ENCODE measurements at regions not wholly inside any gene's neighbourhood (a gene's known extent, or its start where the extent isn't known, plus 50 kb on each side); places are given as distances from the start of the nearest gene placed in this dataset.

DNA sequence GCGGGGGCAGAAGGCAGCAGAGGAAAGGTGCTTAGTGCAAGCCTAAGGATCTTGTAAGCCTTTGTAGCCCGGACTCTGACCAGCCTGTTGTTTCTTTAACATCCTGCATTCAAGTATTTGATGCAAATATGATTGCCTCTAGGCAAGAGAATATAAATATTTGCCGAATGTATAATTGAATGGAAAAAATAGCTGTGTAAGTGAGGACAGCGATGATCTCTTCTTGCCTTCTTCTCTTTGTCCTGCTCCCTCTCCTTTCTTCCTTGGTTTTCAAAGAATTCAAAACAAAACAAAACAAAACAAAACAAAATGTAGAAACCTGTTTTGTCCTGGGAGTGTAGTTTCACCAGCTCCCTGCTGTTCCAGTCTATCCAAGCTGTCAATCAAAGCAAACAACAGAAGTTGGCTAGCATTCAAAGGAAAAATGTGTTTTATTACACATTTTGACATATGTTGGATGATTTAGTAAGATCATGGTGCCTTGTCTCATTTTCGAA, 74.9 kb upstream of the CPM start:
- Histone ChIP-seq H3K4me3 (no peak overlapping the region), H3K9me3 (no peaks in the 10 kb centered on the region), H3K27ac (peak overlapping the region in 1 of 2 donors; percentile 28), H3K36me3 (no peaks in the 10 kb centered on the region), H3K4me1 (ENCODE audit: insufficient read depth) (peaks cover 2% of the 10 kb centered on the region), H3K27me3 (no peaks in the 10 kb centered on the region)
- intact Hi-C loops (cut with DNase I) = no loop called here
- no peak for DNase-seq
- 36 to 48% (median 45%) methylated on average over 5 of the region's 5 CpGs for WGBS, 3 donors
- TF ChIP-seq CTCF (IDR thresholded peaks at IDR 0.05) = no peak
- no peak for TF ChIP-seq POLR2A (IDR thresholded peaks at IDR 0.05)
- no peak for TF ChIP-seq EP300 (IDR thresholded peaks at IDR 0.05)

GRCh38 chr12:69008520-69008919, 75.5 kb upstream of the CPM start:
- no peak overlapping the region for H3K27ac ChIP-seq
- no peaks in the 10 kb centered on the region for H3K36me3 ChIP-seq
- no peak for DNase-seq
- H3K4me3 ChIP-seq = no peak overlapping the region
- no peaks in the 10 kb centered on the region for H3K9me3 ChIP-seq
- no peak for TF ChIP-seq POLR2A (IDR thresholded peaks at IDR 0.05)
- TF ChIP-seq CTCF (IDR thresholded peaks at IDR 0.05) = no peak
- no peak for TF ChIP-seq EP300 (IDR thresholded peaks at IDR 0.05)
- H3K4me1 ChIP-seq (ENCODE audit: insufficient read depth) = peaks cover 2% of the 10 kb centered on the region
- intact Hi-C loops (cut with DNase I) = no loop called here
- H3K27me3 ChIP-seq = no peaks in the 10 kb centered on the region
- 80 to 93% (median 92%) methylated on average over 4 of the region's 4 CpGs for WGBS, 3 donors

GRCh38 chr12:69014047-69014446, 81.1 kb upstream of the CPM start:
- TF ChIP-seq CTCF (IDR thresholded peaks at IDR 0.05) (no peak), POLR2A (IDR thresholded peaks at IDR 0.05) (no peak)

DNA sequence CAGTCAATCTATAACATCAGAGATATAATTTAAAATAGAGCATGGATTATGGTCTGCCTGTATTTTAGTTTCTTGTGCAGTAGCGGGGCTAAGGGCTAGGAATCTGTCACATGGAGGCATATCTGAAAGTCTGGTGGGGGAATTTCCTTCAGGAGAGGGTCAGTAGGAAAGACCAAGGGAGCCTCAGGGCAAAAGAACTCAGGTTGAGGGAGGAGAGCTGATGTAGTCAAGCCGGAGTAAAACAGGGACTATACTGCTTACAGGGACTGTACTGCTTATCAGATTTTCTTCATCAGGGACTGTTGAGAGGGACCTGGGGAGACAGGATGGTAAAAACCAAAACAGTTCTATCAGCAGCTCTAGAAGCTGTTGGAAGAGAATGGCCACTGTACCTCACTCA, 82.0 kb upstream of the CPM start:
- 64 to 92% (median 92%) methylated on average over 2 of the region's 2 CpGs for WGBS, 3 donors

More at GRCh38 chr12:69014047-69014446, 81.1 kb upstream of the CPM start:
- H3K9me3 ChIP-seq = no peaks in the 10 kb centered on the region
- no peak for DNase-seq
- intact Hi-C loops (cut with DNase I) = no loop called here
- H3K27ac ChIP-seq = no peak overlapping the region
- no peaks in the 10 kb centered on the region for H3K36me3 ChIP-seq
- no peak overlapping the region for H3K4me3 ChIP-seq
- H3K27me3 ChIP-seq = no peaks in the 10 kb centered on the region
- H3K4me1 ChIP-seq (ENCODE audit: insufficient read depth) = no peaks in the 10 kb centered on the region
- 85 to 91% (median 87%) methylated on average over 2 of the region's 2 CpGs for WGBS, 3 donors

More for the DNA sequence above, 82.0 kb upstream of the CPM start:
- no peaks in the 10 kb centered on the region for H3K27me3 ChIP-seq
- H3K4me3 ChIP-seq = no peak overlapping the region
- H3K9me3 ChIP-seq = no peaks in the 10 kb centered on the region
- DNase-seq = no peak
- no peaks in the 10 kb centered on the region for H3K36me3 ChIP-seq
- TF ChIP-seq EP300 (IDR thresholded peaks at IDR 0.05) = no peak
- no peak for TF ChIP-seq CTCF (IDR thresholded peaks at IDR 0.05)
- no peak for TF ChIP-seq POLR2A (IDR thresholded peaks at IDR 0.05)
- H3K4me1 ChIP-seq (ENCODE audit: insufficient read depth) = no peaks in the 10 kb centered on the region
- intact Hi-C loops (cut with DNase I) = no loop called here
- no peak overlapping the region for H3K27ac ChIP-seq

Measured in ovary (tissue), 7 donors.